Skeletal muscle satellite cell (primary cell): ENCODE measurements at regions not wholly inside any gene's neighbourhood (a gene's known extent, or its start where the extent isn't known, plus 50 kb on each side); places are given as distances from the start of the nearest gene placed in this dataset.
A peak's percentile ranks its signal among the peaks of the same experiment; 100 is the strongest.

Experiments used
- H3K27me3 ChIP-seq: 2 replicates; pipeline ENCODE4 v1.7.0; 2013; ENCODE audit warnings: low read length; ENCODE audit not compliant: control insufficient read depth, insufficient read depth
- H3K36me3 ChIP-seq: 2 replicates; pipeline ENCODE4 v1.7.0; 2013; ENCODE audit warnings: mild to moderate bottlenecking, control low read depth, low read length; ENCODE audit not compliant: insufficient read depth
- H3K4me1 ChIP-seq: 2 replicates; pipeline ENCODE4 v1.7.0; 2013; ENCODE audit warnings: low read length; ENCODE audit not compliant: control insufficient read depth, insufficient read depth
- H3K4me2 ChIP-seq: 2 replicates; pipeline ENCODE4 v1.7.0; 2013; ENCODE audit warnings: mild to moderate bottlenecking, low read length
- H3K4me3 ChIP-seq: 2 replicates; pipeline ENCODE4 v1.7.0; 2013; ENCODE audit warnings: low read length
- H3K9ac ChIP-seq: 2 replicates; pipeline ENCODE4 v1.7.0; 2013; ENCODE audit warnings: mild to moderate bottlenecking, low read depth, low read length, moderate library complexity
- H3K9me3 ChIP-seq: replicated peaks from 2 replicates; pipeline ENCODE4 v1.7.0; 2013; ENCODE audit warnings: mild to moderate bottlenecking, control low read depth, low read length

DNA sequence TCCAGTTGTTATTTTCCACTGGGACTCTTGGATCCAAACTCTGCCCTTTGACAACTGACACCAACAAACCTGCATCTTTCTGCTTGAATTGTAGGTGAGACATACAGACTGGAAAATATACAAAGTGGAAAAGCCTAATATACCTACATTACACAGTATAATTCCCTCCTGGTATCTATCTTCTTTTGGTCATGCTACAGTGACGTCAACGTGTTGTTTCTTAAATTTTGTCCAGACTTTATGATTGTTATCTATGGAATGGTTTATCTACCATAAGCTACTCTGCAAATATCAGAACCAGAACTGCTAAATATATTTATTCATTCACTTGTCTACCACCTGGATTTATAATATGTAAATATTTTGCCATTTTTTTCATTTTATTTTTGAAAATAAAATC lies 264.3 kb upstream of the ZPLD1 start:
- Histone ChIP-seq H3K4me1 (peaks cover 28% of the 10 kb centered on the region), H3K36me3 (no peaks in the 10 kb centered on the region), H3K9ac (no peak overlapping the region), H3K4me3 (no peak overlapping the region), H3K9me3 (no peaks in the 10 kb centered on the region), H3K4me2 (no peak overlapping the region), H3K27me3 (no peaks in the 10 kb centered on the region)

- Histone ChIP-seq H3K4me2 (peak overlapping the region; percentile 49), H3K9ac (peak overlapping the region; percentile 82), H3K4me3 (no peak overlapping the region), H3K9me3 (no peaks in the 10 kb centered on the region), H3K36me3 (no peaks in the 10 kb centered on the region), H3K4me1 (peaks cover 39% of the 10 kb centered on the region), H3K27me3 (no peaks in the 10 kb centered on the region)
These were observed 260.5 kb upstream of the ZPLD1 start for GRCh38 chr3:102174312-102174712.

DNA sequence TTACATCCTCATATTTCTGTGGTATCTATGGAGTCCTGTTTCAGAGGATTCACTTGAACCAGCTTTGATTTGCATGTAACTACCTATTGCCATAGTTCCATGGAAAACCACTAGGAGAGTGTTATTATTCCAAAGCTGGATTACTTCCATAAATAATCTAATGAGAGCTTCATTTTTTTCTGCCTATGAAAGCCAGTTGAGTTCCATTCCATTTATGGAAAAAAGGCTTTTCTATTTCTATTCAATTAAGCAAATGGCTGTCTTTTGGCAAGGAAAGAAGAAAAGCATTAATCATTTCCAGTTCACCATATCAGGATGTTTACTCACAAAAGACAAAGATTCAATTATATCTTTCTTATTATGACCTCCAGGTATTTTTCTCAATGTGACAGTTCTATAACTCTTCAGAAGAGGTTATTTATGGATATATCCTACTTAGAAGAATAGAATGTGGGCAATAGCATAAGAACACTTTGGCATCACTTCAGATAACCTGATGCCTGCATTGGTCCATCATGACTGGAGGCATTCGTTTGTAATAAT lies 259.9 kb upstream of the ZPLD1 start:
- no peaks in the 10 kb centered on the region for H3K27me3 ChIP-seq
- no peaks in the 10 kb centered on the region for H3K9me3 ChIP-seq
- H3K4me3 ChIP-seq, result peak overlapping the region; percentile 18
- peak overlapping the region; percentile 49 for H3K4me2 ChIP-seq
- peaks cover 45% of the 10 kb centered on the region for H3K4me1 ChIP-seq
- H3K9ac ChIP-seq, result peak overlapping the region; percentile 82
- no peaks in the 10 kb centered on the region for H3K36me3 ChIP-seq

GRCh38 chr3:102176333-102177050 lies 258.3 kb upstream of the ZPLD1 start:
- H3K4me3 ChIP-seq, result no peak overlapping the region

GRCh38 chr3:102177075-102177755 lies 257.6 kb upstream of the ZPLD1 start:
- no peak overlapping the region for H3K9ac ChIP-seq
- H3K4me2 ChIP-seq, result no peak overlapping the region
- no peaks in the 10 kb centered on the region for H3K9me3 ChIP-seq
- H3K36me3 ChIP-seq, result no peaks in the 10 kb centered on the region
- no peak overlapping the region for H3K4me3 ChIP-seq
- peaks cover 66% of the 10 kb centered on the region for H3K4me1 ChIP-seq
- H3K27me3 ChIP-seq, result no peaks in the 10 kb centered on the region

More at GRCh38 chr3:102176333-102177050, 258.3 kb upstream of the ZPLD1 start:
- peaks cover 58% of the 10 kb centered on the region for H3K4me1 ChIP-seq
- H3K9me3 ChIP-seq, result no peaks in the 10 kb centered on the region
- H3K9ac ChIP-seq, result no peak overlapping the region
- H3K27me3 ChIP-seq, result no peaks in the 10 kb centered on the region
- no peak overlapping the region for H3K4me2 ChIP-seq
- no peaks in the 10 kb centered on the region for H3K36me3 ChIP-seq

GRCh38 chr3:102178817-102179216 lies 256.0 kb upstream of the ZPLD1 start:
- no peaks in the 10 kb centered on the region for H3K36me3 ChIP-seq
- peak overlapping the region; percentile 88 for H3K9ac ChIP-seq
- no peaks in the 10 kb centered on the region for H3K27me3 ChIP-seq
- peak overlapping the region; percentile 71 for H3K4me2 ChIP-seq
- H3K4me1 ChIP-seq, result peaks cover 62% of the 10 kb centered on the region
- no peaks in the 10 kb centered on the region for H3K9me3 ChIP-seq
- no peak overlapping the region for H3K4me3 ChIP-seq

DNA sequence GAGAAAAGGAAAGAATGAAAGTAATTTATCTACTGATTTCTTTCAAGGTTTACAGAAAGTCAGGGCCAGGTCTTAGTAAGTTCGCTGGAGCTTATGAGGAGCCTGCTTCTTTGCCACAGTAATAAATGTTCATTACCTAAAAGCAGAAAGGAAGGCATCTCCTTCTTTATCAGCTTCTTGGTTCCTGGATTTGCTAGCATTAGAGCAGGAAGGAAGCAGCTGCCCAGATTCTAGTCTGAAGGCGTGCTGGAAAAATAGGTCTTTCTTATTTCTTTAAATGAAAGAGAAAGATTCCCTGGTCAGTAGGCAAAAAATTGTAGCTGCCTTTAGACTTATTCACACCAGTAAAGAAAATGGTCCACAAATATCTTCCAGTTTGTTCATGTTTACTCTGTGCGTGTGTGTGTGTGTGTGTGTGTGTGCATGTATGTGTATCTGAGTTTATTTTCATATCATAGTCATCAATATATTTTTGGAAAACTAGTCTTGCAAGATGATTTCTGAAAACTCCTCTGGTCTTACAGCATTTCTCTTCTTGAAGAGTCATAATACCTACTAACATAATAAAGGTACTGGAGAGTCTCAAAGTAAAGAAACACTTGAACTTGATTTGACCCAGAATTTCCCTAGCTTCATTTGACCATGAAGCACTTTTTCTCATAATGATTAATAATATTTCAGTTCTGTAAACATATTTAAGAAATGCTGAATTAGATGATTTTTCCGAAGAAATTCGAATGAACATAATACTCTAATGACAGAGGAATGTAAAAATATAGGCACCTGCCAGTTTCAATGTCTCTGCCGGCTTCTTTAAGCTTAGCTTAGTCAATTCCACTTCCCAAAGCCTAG lies 255.3 kb upstream of the ZPLD1 start:
- Histone ChIP-seq H3K4me2 (peak overlapping the region; percentile 71), H3K36me3 (no peaks in the 10 kb centered on the region), H3K9me3 (no peaks in the 10 kb centered on the region), H3K9ac (peak overlapping the region; percentile 88), H3K27me3 (no peaks in the 10 kb centered on the region), H3K4me1 (peaks cover 58% of the 10 kb centered on the region), H3K4me3 (peak overlapping the region; percentile 11)

DNA sequence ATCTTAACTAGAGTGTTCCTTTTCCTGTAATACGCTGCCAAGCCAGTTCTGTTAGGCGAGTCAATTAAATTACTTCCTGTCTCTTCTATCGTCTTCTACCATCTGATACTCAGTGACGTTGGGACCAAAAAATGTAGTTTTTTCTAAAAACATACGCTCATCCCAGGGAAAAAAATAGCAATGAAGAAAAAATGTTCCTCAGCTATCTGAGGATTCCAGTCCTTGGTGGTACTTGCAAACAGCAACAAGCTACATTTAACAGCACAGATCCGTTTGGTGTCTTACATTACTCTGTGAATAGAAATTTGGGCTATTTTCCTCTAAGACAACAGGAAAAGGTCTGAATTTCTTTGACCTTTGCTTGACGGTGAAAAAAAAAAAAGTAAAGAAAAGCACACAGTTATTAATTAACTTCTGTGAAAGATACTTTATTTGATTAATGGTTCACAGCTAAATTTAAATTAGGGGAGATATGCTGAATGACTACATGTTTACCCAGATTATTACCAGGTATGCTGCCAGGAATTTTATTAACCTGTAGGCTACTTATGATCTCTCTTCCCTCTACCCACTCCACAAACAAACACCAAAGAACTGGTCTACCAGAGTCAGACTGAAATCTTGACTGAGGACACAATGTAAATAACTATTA lies 254.4 kb upstream of the ZPLD1 start:
- H3K9ac ChIP-seq, result peak overlapping the region; percentile 88

GRCh38 chr3:102181175-102181920 lies 253.5 kb upstream of the ZPLD1 start:
- H3K4me3 ChIP-seq, result no peak overlapping the region
- H3K4me1 ChIP-seq, result peaks cover 44% of the 10 kb centered on the region
- no peaks in the 10 kb centered on the region for H3K36me3 ChIP-seq
- H3K27me3 ChIP-seq, result no peaks in the 10 kb centered on the region
- no peaks in the 10 kb centered on the region for H3K9me3 ChIP-seq
- peak overlapping the region; percentile 88 for H3K9ac ChIP-seq
- peak overlapping the region; percentile 19 for H3K4me2 ChIP-seq

More for the DNA sequence above, 254.4 kb upstream of the ZPLD1 start:
- H3K27me3 ChIP-seq, result no peaks in the 10 kb centered on the region
- peak overlapping the region; percentile 11 for H3K4me3 ChIP-seq
- no peaks in the 10 kb centered on the region for H3K36me3 ChIP-seq
- peak overlapping the region; percentile 71 for H3K4me2 ChIP-seq
- peaks cover 49% of the 10 kb centered on the region for H3K4me1 ChIP-seq
- no peaks in the 10 kb centered on the region for H3K9me3 ChIP-seq

DNA sequence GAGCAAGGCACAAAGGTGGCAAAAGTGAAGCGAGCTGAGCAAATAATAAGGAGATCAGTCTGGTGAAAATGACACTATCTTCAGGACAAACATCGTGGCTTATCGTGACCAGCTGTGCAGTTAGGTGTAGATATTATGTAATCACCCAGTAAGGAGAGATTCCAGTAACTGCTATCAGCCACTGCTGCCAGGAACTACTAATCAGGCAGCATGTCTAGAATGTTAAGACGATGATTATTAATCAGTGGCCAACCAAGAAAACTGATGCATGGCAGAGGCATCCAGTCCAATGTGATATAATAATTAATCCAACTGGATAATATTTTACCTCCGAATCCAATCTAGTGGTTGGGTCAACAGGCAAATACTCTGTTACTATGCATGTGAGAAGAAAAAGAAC lies 252.7 kb upstream of the ZPLD1 start:
- no peaks in the 10 kb centered on the region for H3K9me3 ChIP-seq
- H3K36me3 ChIP-seq, result no peaks in the 10 kb centered on the region
- no peaks in the 10 kb centered on the region for H3K27me3 ChIP-seq
- H3K4me1 ChIP-seq, result peaks cover 44% of the 10 kb centered on the region
- H3K9ac ChIP-seq, result peak overlapping the region; percentile 88
- no peak overlapping the region for H3K4me3 ChIP-seq
- H3K4me2 ChIP-seq, result peak overlapping the region; percentile 18
